ENCODE measurements at regions not wholly inside any gene's neighbourhood (a gene's known extent, or its start where the extent isn't known, plus 50 kb on each side); places are given as distances from the start of the nearest gene placed in this dataset.
A peak's percentile ranks its signal among the peaks of the same experiment; 100 is the strongest.

DNA sequence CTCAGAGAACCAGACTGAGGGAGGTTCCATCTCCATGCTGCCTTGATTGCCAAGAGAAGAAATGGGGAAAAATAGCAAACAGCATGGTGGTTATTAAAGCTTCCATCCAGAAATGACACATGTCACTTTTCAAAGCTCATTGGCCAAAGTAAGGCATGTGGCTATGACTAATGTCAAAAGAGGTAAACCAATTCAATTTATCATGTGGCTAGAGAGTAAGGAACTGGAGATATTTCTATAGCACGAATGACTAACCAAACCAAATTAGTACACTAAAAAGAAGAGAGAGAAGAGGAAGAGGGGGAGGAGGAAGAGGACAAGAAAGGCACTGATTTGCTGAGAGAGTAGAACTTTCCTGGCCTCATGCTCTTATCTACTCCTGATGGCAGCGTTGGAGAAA, 115.2 kb upstream of the SLC6A11 start:
- Histone ChIP-seq H3K9ac (no peak overlapping the region), H3F3A (ENCODE audit: insufficient read depth) (no peaks in the 10 kb centered on the region), H3K9me3 (ENCODE audit: low read depth) (no peaks in the 10 kb centered on the region), H4K20me1 (ENCODE audit: insufficient read depth) (no peaks in the 10 kb centered on the region), H3K4me2 (ENCODE audit: unreplicated experiment) (no peak overlapping the region), H3K79me2 (ENCODE audit: insufficient read depth) (no peaks in the 10 kb centered on the region), H2AFZ (no peak overlapping the region), H3K4me3 (no peak overlapping the region), H3K27ac (no peak overlapping the region), H3K36me3 (ENCODE audit: low read depth) (no peaks in the 10 kb centered on the region), H3K27me3 (replicated peaks; ENCODE audit: insufficient read depth) (no peaks in the 10 kb centered on the region; the same call in none of the 2 replicates), H3K4me1 (ENCODE audit: insufficient read depth) (no peaks in the 10 kb centered on the region), H3K9me2 (ENCODE audit: insufficient read depth) (no peaks in the 10 kb centered on the region)
- no peak for DNase-seq
- TF ChIP-seq EZH2 (IDR thresholded peaks at IDR 0.05; ENCODE audit: insufficient read depth, poor library complexity, severe bottlenecking) (no peak), EZH2phosphoT487 (IDR thresholded peaks at IDR 0.05; ENCODE audit: insufficient read depth, low read depth) (no peak)
- in situ Hi-C loops (cut with MboI), result no loop called here
- 33 to 43% methylated on average over 2 of the region's 2 CpGs for WGBS, 2 experiments (ENCODE audit: low coverage in 1 of 2, low lambda C conversion rate in 2 of 2, missing lambda C conversion rate in 2 of 2)

DNA sequence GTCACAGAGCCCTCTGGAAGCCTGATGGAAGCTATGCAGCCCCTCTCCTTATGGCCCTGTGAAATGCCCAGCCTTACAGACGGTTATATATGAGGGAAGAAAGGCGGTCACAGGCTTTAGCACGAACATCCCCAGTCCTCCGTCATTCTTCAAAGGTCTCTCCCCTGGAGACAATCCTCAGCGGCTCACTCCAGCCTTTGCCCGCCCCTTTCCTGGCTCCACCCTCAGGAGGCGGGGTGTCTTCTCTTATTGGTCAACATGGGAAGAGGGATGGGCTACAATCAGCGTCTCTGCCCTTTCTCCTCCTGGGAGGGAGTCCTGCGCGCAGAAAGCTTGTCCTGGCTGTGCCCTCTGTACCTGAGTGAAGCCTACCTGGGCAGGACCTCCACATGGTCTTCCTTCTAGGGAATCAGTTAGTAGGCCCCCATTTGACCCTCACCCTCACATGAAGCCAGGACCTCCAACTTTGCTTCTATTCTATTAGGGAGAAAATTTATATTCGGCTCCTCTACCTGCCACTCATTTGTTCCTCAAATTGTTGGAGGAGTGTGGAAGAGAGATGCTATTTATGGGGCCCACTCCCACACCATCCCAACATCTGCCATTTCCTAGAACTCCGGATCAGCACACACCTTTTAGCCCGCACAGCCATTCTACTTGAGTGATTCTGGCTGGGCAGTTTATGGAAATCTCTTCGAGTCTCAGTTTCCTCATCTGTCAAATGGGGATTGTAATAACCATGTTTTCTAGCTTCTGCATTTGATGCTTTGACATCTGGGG, 112.9 kb upstream of the SLC6A11 start:
- no peak for TF ChIP-seq EZH2phosphoT487 (IDR thresholded peaks at IDR 0.05; ENCODE audit: insufficient read depth, low read depth)
- TF ChIP-seq EZH2 (IDR thresholded peaks at IDR 0.05; ENCODE audit: insufficient read depth, poor library complexity, severe bottlenecking), result no peak
- in situ Hi-C loops (cut with MboI), result no loop called here
- Histone ChIP-seq H3K4me3 (no peak overlapping the region), H3K79me2 (ENCODE audit: insufficient read depth) (no peaks in the 10 kb centered on the region), H3K9ac (no peak overlapping the region), H3K27me3 (replicated peaks; ENCODE audit: insufficient read depth) (peaks cover 14% of the 10 kb centered on the region), H3K36me3 (ENCODE audit: low read depth) (no peaks in the 10 kb centered on the region), H3K4me1 (ENCODE audit: insufficient read depth) (no peaks in the 10 kb centered on the region), H3K4me2 (ENCODE audit: unreplicated experiment) (no peak overlapping the region), H3K9me2 (ENCODE audit: insufficient read depth) (no peaks in the 10 kb centered on the region), H3F3A (ENCODE audit: insufficient read depth) (no peaks in the 10 kb centered on the region), H2AFZ (no peak overlapping the region), H3K27ac (no peak overlapping the region), H4K20me1 (ENCODE audit: insufficient read depth) (no peaks in the 10 kb centered on the region), H3K9me3 (ENCODE audit: low read depth) (no peaks in the 10 kb centered on the region)
- peak; percentile 28 for DNase-seq
- 28 to 29% methylated on average over 14 of the region's 14 CpGs for WGBS, 2 experiments (ENCODE audit: low coverage in 1 of 2, low lambda C conversion rate in 2 of 2, missing lambda C conversion rate in 2 of 2)

DNA sequence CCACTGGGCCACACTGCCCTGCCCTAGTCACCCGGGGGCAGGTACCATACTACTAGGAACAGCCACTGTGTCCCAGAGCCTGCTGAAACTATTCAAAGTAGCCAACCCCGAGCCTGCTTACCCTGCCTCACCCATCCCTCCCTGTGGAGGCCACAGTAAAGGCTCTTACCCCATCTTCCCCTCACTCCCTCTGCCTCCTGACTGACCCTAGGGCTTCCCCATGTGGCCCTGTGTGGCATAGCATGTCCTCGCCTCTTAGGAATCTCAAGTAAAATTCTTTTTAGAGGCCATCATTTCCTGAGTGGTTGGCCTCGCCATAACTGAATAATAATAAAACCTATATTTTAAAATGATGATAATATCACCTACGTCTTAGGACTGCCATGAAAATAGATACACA, 112.2 kb upstream of the SLC6A11 start:
- Histone ChIP-seq H3K4me1 (ENCODE audit: insufficient read depth) (no peaks in the 10 kb centered on the region), H3K27ac (no peak overlapping the region), H3K9ac (no peak overlapping the region), H3K79me2 (ENCODE audit: insufficient read depth) (no peaks in the 10 kb centered on the region), H3K27me3 (replicated peaks; ENCODE audit: insufficient read depth) (peaks cover 14% of the 10 kb centered on the region), H3K36me3 (ENCODE audit: low read depth) (no peaks in the 10 kb centered on the region), H3K4me2 (ENCODE audit: unreplicated experiment) (no peak overlapping the region), H4K20me1 (ENCODE audit: insufficient read depth) (no peaks in the 10 kb centered on the region), H2AFZ (no peak overlapping the region), H3K4me3 (no peak overlapping the region), H3F3A (ENCODE audit: insufficient read depth) (no peaks in the 10 kb centered on the region), H3K9me3 (ENCODE audit: low read depth) (no peaks in the 10 kb centered on the region), H3K9me2 (ENCODE audit: insufficient read depth) (no peaks in the 10 kb centered on the region)
- no peak for TF ChIP-seq EZH2 (IDR thresholded peaks at IDR 0.05; ENCODE audit: insufficient read depth, poor library complexity, severe bottlenecking)
- no peak for TF ChIP-seq EZH2phosphoT487 (IDR thresholded peaks at IDR 0.05; ENCODE audit: insufficient read depth, low read depth)
- peak; percentile 57 for DNase-seq
- 32 to 34% methylated on average over 5 of the region's 5 CpGs for WGBS, 2 experiments (ENCODE audit: low coverage in 1 of 2, low lambda C conversion rate in 2 of 2, missing lambda C conversion rate in 2 of 2)
- in situ Hi-C loops (cut with MboI), result no loop called here

DNA sequence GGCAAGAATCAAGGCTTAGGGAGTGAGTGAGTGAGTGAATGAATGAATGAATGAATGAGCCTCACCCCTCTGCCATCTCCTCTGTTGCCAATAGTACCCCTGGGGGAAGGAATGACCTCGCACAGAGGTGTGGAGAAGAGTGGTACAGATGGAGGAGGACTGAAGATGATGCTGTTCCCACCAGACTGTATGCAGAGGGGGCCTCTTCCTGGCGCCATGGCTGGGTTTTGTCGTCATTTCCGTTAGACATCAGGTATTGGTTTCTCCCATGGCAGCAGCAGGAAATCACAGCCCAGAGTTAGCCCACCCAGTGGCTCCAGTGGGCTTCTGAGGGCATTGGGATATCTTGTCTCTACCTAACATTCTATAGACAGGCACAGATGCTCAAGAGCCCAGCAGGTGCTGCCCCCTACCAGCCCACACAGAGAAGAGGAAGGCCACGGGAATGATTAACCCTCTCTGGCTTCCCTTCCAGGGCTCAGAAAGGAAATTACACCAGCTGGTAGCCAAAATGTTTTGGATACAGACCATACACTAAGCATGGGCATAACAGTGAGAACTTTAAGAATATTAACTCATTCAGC, 109.8 kb upstream of the SLC6A11 start:
- no peak for DNase-seq
- in situ Hi-C loops (cut with MboI), result no loop called here
- TF ChIP-seq EZH2phosphoT487 (IDR thresholded peaks at IDR 0.05; ENCODE audit: insufficient read depth, low read depth) (no peak), EZH2 (IDR thresholded peaks at IDR 0.05; ENCODE audit: insufficient read depth, poor library complexity, severe bottlenecking) (no peak)
- Histone ChIP-seq H3F3A (ENCODE audit: insufficient read depth) (no peaks in the 10 kb centered on the region), H3K4me1 (ENCODE audit: insufficient read depth) (no peaks in the 10 kb centered on the region), H3K4me3 (no peak overlapping the region), H3K9me2 (ENCODE audit: insufficient read depth) (no peaks in the 10 kb centered on the region), H4K20me1 (ENCODE audit: insufficient read depth) (no peaks in the 10 kb centered on the region), H3K36me3 (ENCODE audit: low read depth) (no peaks in the 10 kb centered on the region), H3K9me3 (ENCODE audit: low read depth) (no peaks in the 10 kb centered on the region), H3K27me3 (replicated peaks; ENCODE audit: insufficient read depth) (peaks cover 17% of the 10 kb centered on the region), H3K79me2 (ENCODE audit: insufficient read depth) (no peaks in the 10 kb centered on the region), H3K4me2 (ENCODE audit: unreplicated experiment) (no peak overlapping the region), H2AFZ (no peak overlapping the region), H3K27ac (no peak overlapping the region), H3K9ac (no peak overlapping the region)
- 18 to 21% methylated on average over 5 of the region's 5 CpGs for WGBS, 2 experiments (ENCODE audit: low coverage in 1 of 2, low lambda C conversion rate in 2 of 2, missing lambda C conversion rate in 2 of 2)
